GM19239 (cell line): ENCODE measurements at regions not wholly inside any gene's neighbourhood (a gene's known extent, or its start where the extent isn't known, plus 50 kb on each side); places are given as distances from the start of the nearest gene placed in this dataset.

Experiments used
- DNase-seq: peaks from one replicate; pipeline ENCODE4 v3.0.0; 2011; ENCODE audit warnings: low spot score; ENCODE audit not compliant: insufficient read length
- FAIRE-seq: peaks from 2 replicates; lab custom pipeline; 2011; peaks lifted over from hg19 to GRCh38; lab: Jason Lieb, UNC

DNA sequence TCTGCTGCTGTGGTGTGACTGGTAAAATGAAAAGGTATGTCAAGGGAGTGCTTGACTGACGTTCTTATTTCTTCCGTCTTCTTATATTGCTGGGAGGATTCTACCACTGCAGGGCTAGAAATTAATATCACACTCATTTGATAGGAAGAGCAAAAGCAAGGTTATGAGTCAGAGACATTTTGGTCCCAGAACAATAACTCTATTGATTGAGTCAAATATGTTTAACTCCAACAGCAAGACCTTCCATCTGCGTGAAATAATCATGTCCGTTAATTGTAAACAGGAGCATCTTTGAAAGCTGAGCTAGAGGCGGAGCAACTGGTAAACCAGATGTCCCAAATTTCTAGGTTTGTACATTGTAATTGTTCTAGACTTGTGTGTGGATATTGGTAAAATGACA, 1293.6 kb downstream of the AACS start:
- FAIRE-seq (no peak), DNase-seq (no peak)

DNA sequence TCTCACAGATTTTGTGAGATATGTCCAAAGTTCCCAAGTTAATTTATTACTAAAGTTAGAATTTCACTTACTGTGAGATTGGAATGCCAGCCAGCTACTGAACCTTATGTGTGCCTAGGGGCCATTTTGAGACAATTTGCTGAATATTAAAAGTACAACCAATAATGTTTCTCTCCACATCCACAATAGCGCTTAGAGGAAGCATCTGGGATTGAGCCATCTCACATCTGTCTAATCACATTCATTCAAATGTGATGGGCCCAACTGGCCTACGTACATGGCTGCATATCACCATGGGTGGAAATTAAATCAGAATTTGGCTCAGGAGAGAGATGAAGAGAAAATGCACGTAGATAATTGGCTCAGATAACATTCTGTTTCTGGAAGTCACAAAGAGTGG, 1294.0 kb downstream of the AACS start:
- DNase-seq (no peak), FAIRE-seq (no peak)

DNA sequence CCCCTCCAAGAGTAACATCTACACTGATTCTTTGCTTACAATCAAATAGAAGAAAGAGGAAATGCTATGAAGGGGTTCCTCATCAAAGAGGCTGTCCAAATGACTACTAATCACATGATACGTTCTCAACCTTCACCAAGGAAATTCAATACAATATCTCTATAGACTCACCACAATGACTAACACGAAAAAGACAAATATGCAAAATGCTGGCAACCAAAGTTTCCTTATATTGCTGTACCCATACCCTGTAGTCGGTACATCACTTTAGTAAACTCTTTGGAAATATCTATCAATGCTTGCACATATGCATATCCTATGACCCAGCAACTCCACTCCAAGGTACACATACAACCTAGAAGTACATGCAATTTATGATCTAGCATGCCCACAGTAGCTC, 1296.6 kb downstream of the AACS start:
- no peak for FAIRE-seq
- DNase-seq, result no peak

DNA sequence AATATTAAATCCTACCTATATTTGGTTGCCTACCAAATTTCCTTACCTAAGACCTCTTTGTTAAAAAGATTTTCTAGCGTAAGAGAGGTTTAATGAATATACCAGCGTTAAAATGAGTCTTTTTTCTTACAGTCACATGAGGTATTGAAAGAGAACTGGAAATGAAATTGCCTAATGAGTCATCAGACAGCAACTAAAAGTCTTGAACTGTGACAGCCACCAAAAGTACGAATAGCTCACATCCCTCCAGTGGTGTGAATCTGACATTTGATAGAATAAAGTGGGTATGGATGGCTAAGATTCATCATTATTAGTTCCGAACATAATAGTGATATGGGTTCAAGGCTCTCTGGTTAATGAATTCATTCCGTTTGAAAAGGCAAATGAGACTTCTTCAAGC, 1297.3 kb downstream of the AACS start:
- DNase-seq (no peak), FAIRE-seq (no peak)

DNA sequence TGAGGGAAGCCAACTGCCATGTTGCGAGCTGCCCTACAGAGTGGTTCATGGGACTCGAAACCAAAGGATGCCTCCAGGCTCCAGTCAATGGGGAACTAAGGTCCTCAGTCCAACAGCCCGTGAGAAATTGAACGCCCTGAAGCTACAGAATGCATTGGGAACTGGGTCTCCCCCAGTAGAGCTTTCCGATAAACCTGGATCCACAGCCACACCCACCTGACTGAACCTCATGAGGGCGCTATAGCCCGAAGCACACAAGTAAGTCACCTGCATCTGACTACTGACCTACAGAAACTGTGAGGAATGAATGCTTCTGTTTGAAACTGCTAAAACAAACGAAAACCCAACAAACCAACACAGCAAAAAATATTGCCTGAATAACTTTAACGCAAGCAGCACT, 1297.7 kb downstream of the AACS start:
- no peak for DNase-seq

DNA sequence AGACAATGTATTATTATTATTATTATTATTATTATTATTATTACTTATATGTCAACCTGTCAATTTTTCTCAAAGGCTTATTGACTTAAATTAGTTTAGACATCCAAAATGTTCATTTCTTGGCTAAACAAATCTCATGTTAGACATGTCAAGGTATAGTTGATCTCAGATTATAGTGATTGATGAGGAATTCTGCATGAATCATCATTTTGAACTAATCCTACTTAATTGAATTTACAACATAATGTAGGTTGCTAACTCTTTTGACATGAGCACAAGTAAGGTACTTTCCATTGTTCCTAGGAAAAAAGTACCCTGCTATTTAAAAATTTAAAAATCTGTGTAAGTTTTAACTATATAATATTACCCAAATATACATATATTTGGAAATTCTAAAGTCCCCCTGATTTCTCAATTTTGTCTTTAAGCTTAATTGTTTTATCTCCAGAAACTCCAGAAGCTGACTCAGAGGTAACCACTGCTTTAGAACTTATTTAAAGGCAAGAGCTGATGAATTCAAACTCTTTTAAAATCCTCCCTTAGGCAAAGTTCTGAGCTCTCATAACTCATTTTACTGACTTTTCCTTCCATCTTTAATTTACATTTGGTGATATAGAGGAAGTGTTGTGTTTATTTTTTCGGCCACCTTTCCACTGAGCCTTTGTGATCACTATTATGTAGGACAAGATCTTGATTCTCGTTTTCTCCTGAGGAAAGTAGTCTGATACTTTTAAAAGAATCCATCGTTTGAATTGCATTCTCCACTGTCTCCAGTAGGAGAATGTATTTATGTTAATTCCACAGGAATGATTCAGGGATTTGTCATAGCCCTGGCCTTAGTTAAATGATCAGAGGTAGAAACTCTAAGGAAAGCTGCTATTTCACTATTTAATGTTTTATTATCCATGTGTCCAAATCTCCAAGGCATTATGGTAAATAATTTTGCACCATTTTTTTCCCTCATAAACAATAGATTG, 1304.5 kb downstream of the AACS start:
- DNase-seq (no peak), FAIRE-seq (no peak)

More for the DNA sequence above, 1297.7 kb downstream of the AACS start:
- no peak for FAIRE-seq

DNA sequence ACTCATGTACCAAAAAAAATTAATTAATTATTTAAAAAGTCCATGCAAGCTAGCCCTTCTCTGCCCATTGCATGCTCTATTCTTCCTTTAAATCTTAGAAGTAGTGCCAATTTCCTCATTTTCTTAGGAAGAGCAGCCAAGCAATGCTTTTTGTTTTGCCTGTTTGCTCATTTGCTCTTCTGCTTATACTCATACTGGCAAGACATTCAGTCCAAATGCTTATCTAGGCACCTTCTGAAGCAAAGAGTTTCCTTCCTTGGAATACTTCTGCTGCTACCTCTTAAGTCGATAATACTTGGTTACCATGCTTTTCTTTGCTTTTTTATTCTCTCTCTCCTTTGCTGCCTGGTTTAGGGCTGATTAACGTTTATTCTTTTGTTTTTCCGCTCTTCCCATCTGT, 1318.3 kb downstream of the AACS start:
- no peak for FAIRE-seq

DNA sequence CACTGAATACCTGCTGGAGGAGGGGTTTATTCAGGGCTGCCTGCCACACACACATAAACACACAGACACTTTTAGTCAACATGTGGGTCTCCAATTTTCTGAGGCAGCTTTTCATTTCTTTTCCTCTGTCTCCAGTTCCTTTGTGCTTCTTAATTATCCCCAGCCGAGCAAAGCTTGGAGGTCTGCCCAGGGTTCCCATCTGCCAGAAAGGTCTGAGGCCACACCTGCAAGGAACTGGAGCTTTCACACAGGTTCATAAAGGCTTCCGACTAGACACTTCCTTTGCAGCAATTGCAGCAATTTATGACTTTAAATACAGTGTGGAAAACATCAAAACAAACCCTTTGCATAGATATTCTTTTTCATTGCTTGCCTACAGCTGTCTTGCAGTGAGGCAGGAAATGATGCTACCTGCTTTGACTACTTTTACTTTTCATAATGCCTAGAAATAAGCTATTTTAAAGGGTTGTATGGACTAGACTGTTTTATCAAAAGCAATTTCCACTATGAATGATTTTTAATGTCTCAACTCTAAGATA, 1318.9 kb downstream of the AACS start:
- DNase-seq (no peak), FAIRE-seq (no peak)

More for the DNA sequence above, 1318.3 kb downstream of the AACS start:
- DNase-seq, result no peak

DNA sequence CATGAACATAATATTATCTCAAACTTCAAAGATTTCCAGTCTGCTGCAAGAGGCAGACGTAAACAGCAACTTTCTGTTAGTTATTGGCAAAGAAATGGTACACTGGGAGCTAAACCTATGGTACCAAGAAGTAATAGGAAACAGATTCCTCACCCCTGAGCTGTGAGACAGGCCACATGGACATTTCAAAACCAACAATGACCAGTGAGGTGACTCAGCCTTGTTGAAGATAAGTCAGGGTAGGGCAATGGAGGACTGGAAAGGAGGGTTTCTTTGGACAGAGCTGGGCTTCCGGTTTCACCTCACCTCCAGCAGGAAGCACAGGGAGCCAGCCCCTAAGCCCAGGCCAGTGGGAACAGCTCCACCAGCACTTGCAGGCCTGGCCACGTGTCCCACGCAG, 1320.5 kb downstream of the AACS start:
- no peak for FAIRE-seq

DNA sequence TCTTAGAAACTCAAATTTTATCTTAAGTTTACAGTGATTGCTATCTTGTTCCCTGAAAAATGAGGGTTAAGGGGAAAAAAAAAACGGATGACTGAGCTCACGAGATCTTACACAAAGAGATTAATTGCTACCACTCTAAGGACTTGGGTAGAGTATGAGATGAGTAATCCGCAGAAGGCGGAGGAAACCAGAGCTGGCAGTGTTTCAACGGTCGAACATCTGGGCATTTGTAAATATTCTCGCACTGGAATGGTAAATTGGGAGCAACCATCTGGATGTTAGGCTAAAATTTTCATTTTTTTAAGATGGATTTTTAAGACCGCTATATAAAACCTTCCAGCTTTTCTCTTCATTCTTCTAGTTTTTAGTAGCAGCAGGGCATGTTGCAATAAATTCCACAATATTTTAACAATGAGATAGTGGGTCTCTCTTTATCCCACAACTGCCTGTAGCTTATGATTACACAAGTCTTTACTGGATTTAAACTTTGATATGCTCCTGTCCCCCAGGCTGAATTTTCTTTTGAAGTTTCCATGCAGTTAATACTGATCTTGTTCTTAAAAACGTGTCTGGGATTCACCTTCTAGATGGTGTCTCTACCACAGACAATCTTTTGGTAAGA, 1324.1 kb downstream of the AACS start:
- FAIRE-seq (no peak), DNase-seq (no peak)

More for the DNA sequence above, 1320.5 kb downstream of the AACS start:
- DNase-seq, result no peak

DNA sequence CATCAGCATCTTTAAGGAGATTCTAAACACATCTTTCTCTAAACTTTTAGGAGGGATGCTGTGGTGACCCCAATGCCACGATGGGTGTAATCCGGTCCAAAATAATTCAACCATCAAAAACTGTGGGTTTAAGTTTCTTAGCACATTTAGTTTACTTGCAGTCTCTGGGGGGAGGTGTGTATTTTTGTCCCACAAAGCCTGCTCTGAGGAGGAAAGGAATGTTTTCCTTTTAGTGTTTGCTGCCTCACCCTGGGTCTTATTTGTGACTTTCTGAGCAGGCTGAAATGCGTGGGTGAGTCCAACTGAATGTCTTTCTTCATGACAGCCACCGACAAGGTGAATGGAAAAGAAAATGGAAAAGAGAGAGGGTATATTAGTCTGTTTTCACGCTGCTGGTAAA, 1324.7 kb downstream of the AACS start:
- FAIRE-seq (no peak), DNase-seq (no peak)

DNA sequence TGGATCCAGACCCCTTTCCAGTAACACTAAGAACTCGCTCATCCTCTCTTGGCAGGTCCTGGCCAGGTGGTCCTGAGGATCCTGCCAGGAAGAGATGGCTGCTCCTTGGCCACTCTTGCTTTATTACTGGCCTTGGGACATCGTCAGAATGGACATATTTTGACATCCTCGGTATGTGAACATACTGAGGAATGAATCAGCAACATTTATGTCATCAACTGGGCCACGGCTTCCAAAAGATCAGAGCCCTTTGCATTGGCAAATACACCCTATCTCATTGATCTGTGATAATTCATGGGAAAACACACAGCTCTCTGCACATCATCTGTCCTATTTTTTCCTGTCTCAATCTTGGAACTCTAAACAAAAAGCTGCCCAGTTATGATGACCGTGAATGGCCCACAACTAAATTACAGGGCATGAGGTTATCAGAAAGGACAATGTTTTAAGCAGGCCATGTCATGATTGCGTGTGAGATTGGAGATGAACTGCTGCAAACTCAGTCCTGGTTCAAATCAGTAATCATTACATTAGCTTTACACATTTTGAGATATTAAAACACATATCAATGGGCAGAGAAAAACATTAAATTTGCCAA, 1325.8 kb downstream of the AACS start:
- FAIRE-seq (no peak), DNase-seq (no peak)

DNA sequence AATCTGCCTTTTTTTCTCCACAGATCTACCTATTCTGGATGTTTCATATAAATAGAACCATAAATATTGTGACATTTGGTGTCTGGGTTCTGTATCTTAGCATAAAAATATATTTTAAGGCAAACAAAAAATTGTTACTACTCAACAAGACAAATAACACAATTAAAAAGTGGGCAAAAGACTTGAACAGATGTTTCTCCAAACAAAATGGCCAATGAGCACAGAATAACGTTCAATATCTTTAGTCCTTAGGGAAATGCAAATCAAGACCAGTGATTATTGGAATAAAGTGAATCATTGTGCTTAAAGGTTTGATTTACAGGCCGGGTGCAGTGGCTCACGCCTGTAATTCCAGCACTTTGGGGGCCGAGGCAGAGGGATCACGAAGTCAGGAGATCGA, 1331.3 kb downstream of the AACS start:
- no peak for FAIRE-seq
- no peak for DNase-seq

DNA sequence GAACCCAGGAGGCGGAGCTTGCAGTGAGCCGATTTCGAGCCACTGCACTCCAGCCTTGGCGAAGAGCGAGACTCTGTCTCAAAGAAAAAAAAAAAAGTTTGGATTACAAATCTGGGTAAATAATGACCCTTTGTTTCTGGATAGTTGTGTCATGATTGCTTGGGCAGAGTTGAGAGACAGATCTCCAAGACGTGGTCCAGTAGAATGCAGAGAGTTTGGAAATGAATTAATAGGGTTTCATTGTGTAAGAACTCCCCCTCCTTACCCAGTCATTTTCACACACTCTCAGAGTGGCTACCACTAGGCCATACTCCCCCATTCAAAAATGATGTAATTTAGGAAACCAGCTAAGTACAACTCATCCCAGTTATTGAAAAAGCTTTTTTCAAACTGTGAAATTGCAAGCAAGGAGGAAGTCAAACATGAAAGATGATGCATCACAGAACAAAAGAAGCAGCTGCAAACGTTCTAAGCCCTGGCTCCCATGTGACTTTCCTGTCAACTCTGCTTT, 1331.9 kb downstream of the AACS start:
- DNase-seq, result no peak
- no peak for FAIRE-seq

DNA sequence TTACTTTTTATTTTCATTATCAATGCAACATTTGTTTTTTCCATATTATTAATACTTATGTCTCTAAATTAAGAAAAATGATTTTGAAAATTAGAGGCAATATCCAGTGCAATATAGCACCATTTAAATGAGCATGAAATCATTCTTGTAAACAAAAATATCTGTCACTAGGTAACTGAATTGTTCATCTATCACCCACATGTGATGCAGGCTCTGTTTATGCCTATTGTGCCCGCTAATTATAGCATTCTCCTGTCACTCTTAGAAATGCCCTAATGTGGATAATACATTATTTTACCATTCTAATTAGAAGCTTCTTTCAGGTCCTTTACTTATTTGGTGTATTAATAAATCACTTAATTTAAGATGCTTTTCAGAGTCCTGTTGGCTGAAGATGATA, 1332.4 kb downstream of the AACS start:
- no peak for DNase-seq
- no peak for FAIRE-seq

DNA sequence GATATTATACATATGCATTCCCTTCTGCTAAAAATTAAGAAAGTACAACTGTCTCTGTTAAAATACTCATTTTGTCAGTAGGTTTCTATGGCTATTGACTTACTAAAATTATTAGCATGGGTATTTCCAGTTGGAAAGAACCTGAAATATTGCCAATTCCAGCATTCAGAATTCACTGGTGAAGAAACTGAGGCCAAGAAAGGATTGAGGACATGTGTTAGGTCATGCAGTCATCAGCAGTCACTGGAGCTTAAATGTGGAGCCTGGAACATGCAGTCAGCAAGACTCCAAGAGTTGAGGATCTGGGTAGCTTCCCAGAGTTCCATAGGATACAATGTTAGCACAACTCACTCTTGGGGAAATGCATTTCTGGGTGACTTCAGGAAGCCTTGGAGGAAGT, 1335.6 kb downstream of the AACS start:
- FAIRE-seq (no peak), DNase-seq (no peak)

DNA sequence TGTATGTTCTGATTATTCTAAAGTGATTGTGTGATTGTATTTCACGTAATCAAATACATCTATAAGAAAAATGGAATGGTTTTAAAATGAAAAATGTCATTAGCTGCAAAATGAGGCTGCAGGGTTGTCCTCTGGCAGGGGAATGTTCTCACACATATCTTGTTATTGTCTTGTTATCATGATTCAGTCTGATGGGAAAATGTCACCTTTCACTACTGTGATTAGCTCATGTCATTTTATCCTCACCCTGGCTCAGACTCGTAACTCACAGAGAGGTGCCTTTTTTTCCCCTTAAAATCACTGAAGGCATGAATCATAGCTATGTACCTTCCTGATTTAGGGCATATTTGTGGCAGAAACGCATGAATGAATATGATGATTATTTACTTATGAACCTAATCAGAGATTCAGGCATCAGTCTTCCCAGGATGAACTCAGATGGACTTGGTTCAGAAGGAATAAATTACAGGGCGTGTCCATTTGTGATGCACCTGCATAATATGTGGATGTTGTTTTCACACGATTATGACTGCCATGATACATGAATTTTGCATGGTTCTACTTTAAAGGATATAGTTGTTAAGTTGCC, 1339.2 kb downstream of the AACS start:
- FAIRE-seq (no peak), DNase-seq (no peak)

DNA sequence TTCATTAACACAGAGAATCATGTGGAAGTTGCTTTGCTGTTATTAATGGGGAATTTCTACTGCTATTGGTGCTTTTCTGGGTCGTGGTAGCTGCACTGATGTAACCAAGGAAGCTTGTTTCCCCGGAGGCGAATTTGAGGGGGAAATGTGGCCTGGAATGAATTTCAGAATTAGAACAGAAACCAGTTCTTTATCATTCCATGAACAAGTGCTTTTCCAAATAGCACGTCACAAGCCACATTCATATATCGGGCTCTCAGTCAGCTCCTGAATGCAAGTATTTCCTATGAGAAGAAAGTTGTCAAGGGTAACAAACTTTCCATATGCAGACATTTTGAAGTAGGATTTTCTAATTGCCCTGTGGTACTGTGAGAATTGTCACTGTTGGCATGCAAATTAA, 1353.2 kb downstream of the AACS start:
- DNase-seq (no peak), FAIRE-seq (no peak)

DNA sequence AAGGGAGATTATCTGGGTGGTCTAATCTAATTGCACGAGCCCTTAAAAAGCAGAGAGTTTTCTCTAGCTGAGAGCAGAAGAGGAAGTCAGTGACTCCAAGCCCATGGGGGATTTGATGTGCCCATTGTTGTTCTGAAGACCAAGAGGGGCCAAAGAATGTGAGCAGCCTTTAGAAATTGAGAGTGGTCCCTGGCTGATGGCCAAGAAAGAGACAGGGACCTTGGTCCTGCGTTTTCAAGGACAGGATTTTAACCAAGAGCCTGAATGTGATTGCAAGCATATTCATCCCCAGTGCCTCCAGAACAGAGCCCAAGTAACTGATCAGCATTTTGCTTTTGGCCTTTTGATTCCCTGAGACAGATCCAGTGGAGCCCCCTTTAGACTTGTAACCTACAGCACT, 1353.9 kb downstream of the AACS start:
- DNase-seq, result no peak
- no peak for FAIRE-seq

DNA sequence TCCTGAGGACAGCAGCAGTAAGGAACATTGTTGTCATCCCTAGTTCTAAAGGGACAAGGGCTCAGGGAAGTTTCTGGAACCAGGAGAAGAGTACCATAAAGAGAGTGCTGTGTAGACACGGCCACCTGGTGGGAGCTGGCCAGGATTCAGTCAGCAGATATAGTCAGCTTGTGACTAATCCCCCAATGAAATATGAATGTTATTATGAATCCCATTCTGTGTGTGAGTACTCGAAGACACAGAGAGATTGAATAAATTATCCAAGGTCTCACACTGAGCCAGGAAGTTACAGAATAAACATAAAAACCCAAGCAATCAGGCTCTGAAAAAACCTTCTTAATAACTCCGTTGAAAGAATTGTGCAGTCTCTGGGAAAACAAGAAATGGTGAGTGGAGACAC, 1359.5 kb downstream of the AACS start:
- DNase-seq (no peak), FAIRE-seq (no peak)
